Stimulated activated CD4-positive, alpha-beta T cell treated with anti-CD3 and anti-CD28 coated beads, Interleukin-4, amount 100 ng/mL, for 48 hours (primary cell): ENCODE measurements at regions not wholly inside any gene's neighbourhood (a gene's known extent, or its start where the extent isn't known, plus 50 kb on each side); places are given as distances from the start of the nearest gene placed in this dataset.

Source experiments
- DNase-seq, 2 donors: peaks; one replicate each; pipeline ENCODE4 v3.0.0-alpha.2; 2020; ENCODE audit warnings: low read depth in 2 of 2

DNA sequence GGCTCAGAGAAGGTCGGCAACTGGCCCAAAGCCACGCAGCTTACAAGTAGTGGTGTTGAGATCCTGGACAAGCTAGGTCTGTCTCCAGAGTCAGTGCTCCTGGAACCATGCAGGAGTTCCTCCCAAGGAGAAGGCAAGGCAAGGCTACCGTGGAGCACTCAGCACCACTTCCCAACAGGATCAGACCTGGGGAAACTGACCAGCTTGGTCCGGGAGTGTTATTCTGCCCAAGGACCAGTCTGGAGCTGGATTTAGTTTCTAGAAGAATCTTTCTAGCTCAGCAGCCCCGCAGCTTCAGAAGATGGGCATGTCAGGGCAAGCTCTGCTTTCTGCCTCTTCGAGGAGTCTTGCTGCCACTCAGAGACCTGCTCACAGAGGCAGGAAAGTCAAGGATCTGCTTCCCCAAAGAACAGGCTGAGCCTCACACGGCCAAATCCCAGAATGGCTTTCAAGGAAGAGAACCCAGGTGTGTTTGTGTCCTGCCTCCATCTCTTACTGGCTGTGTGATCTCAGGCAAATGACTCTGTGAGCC is 302.8 kb downstream of the MATN1 start:
- DNase-seq = no peak

DNA sequence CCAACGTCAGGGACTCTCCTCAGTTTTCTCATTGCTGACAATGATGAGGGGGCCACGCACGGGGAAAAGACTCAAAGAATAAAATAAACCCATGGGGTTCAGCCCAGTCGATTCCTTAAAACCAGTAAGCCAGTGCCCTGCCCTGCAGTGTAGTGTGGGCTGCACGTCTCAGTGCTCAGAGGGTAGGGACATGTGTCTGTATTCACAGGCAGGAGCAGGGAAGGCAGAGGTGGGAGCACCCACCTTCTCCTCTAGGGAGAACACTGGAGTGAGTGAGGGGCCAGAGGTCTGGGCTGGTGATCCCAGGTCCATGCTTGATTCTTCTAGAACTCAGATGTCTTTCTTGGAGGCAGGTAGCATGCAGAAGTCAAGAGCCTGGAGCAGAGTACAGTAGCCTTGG is 303.6 kb downstream of the MATN1 start:
- DNase-seq = no peak

DNA sequence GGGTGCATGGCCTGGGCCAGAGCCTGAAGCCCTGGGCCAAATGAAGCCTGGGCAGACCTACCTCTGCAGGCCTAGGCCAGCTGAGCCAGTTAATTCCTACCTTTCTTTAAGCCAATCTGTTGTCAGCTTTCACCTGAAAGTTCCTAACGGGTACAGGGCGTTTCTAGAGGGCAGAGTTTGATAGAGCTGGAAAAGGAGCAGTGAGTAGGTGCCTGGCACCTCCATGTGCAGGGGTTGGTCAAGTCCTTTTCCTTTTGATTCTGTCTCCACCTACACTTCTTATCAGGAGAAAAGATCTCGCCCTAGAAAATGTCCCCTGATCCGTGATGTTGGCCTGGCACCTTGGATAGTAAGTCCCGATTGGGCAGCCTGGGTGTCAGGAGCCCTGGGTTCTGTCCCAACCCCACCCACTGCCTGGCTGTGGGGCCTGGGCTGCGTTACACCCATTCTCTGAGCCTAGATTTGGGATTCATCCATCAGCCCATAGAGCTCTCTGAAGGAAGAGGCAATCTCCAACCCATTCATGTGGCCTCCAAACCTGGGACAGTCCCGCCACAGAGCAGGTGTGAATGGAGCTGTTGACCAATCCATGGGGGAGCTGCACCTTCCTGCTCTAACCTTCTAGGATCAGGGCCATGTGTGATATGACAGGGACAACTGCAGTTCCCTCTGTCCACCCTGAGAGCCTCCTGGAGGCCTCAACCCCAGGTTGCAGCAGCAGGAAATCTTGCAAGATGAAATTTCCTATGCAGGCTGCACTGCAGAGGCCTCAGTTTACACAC is 304.3 kb downstream of the MATN1 start:
- DNase-seq = no peak

GRCh38 chr1:30418061-30418938 is 305.1 kb downstream of the MATN1 start:
- DNase-seq = no peak

- DNase-seq = no peak
Measured at GRCh38 chr1:30417701-30418046, 305.7 kb downstream of the MATN1 start.

DNA sequence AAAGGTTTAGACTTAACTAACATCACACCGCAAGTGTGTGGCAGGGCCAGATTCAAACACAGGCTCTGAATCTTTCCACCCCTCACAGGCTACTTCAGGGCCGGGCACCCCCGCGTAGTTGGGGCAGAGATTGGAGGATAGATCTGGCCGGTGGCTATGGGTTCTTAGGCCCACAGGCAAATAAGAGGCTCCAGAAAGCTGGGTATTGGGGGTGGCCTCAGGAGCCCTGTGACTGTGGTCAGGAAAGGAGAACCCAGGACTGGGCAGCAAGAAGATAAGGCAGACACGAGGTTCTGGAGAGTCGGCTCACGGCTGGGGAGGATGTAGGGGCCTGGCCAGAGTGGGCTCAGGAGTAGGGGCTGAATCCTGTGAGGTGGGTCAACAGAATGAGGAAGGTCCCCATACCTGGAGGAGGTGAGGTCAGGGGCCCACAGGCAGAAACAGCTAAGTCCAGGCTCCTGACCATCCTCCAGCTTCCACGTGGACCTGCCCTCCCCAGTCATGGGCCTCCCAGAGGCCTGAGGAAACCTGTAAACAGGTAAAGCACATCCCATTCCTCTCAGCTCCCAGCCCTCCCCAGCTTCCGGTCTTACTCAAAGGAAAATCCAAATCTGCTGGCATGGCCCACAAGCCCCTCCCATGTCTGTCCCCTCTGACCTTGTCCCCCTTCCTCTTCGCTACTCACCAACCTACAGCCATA is 306.2 kb downstream of the MATN1 start:
- no peak for DNase-seq

DNA sequence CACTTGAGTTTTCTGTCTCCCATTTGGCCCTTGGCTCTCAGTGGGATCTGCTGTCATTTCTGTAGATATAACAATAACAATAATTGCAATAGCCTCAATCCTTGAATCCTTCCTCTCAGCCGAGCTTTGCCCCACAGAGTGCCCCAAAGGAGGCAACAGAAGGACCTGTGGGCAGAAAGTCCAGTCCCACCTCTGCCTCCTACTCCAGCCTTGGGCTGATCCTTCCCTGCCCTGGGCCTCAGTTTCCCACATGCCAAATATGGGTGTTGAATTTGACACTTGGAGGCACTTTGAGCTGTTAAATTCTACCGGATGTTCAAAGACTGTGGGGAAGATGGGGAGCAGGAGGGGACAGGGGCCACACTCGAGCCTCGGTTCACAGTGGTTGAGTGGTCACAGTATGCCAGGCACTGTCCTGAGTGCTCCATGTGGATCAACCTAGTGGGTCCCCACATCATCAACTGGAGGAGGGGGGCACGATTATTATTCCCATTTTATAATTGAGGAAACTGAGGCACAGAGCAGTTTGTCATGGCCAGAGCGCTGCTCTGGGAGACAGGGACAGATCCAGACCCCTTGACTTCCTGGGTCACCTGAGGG is 307.1 kb downstream of the MATN1 start:
- DNase-seq = no peak

DNA sequence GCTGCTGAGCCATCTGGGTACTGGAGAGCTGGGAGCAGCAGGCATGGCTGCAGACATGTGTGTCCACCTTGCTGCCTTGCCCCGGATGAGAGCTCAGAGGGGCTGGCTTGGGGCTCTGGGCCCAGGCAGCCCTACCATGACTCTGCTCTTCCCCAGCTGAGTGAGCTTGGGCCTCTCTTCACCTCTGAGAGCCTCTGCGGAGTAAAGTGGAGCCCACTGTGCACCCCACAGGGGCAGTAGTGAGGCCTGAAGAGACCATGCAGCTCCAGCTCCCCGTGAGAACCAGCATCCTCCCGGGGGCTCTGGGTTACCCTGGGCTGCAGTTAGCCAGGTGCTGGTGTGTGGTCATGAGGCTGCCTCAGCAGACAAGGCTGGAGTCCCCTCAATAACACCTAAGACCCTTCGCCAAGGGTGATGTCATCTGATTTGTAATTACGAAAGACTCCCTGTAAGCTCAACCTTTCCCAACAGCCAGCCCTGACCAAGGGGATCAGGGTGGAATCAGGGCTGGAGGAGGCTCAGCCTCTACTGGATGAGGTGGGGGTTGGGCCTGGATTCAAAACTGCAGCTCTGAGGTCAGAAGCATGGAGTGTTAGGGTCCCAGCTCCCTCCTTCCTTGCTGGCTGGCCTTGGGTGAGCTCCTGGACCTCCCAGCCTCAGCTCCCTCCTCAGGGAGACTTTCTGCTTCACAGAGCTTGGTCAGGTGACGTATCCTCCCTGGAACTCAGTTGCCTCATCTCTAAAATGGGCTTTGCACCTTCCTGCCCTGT is 308.0 kb downstream of the MATN1 start:
- no peak for DNase-seq

DNA sequence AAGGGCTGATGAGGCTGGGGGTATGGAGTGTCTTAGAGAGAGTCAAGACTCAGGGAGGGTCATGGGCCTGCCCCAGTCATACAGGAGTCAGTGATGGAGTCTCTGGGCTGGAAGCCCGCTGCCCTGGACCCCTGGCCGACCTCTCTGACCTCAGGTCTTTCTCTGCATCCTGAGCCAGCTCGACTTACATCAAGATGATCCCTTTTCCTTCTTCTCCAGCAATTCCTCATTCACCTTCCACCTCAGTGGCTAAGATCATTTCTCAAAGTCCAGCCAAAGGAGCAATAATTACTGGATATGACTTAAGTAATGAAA is 308.6 kb downstream of the MATN1 start:
- no peak for DNase-seq

DNA sequence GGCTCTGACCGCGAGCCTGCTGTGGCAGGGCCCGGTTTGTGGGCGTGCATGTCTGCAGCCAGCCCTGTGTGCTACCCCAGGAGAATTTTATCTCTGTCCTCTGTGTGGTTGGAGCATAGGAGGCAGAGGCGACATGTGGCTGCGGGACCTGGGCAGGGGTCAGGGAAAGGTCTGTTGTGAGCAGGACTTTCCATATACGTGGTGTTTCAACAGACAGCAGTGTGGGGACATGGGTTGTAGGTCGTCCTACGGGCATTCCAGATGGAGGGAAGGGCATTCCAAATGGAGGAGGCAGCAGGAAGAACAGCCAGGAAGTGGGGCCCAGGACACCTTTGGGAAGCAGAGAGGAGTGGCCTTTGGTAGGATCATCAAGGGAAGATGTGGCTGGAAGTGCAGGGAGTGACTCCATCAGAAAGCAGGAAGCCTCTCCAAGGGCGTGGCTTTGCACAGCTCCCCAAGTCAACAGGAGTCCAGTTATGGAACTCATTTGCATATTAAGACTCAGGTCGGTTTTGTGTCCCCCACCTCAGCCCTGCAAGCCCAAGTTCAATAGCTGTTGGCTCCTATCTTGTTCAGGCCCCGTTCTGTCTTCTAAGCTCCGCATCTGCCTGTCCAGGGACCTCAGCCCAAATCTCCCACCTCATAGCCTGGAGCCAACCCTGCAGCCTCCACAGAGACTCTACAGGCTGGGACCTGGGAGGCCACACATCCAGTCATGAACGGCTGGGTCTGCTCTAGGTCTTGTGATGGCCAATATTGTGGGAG is 309.1 kb downstream of the MATN1 start:
- no peak for DNase-seq

DNA sequence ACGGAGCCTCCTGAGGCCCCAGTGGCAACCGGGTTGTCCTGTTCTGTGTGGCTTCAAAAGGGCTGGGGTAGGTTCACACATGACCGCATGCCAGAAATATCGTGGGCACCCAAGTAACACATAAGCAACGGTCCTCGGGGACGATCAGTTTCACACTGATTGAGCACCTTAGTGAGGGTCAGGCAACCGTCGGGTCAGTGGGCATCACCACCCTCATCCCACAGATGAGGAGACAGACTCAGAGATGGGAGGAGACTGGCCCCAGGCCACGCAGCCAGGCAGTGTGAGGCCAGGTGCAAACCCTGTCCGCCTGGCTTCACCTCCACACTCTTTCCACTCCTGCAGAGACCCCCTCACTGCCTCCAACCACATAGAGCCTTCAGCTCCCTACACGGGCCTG is 309.8 kb downstream of the MATN1 start:
- no peak for DNase-seq

DNA sequence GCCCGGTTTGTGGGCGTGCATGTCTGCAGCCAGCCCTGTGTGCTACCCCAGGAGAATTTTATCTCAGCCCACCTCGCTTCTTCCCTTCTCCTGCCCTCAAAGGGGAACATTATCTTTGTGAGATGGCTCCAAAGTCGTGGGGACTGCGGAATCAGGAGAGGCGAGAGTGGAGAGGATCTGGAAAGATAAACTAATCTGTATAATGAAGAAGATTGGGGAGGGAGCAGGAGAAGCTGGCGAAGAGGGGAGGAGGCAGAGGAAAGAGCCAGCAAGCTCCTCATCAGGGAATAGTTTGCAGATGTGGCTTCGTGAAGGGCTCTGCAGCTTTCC is 310.3 kb downstream of the MATN1 start:
- no peak for DNase-seq

DNA sequence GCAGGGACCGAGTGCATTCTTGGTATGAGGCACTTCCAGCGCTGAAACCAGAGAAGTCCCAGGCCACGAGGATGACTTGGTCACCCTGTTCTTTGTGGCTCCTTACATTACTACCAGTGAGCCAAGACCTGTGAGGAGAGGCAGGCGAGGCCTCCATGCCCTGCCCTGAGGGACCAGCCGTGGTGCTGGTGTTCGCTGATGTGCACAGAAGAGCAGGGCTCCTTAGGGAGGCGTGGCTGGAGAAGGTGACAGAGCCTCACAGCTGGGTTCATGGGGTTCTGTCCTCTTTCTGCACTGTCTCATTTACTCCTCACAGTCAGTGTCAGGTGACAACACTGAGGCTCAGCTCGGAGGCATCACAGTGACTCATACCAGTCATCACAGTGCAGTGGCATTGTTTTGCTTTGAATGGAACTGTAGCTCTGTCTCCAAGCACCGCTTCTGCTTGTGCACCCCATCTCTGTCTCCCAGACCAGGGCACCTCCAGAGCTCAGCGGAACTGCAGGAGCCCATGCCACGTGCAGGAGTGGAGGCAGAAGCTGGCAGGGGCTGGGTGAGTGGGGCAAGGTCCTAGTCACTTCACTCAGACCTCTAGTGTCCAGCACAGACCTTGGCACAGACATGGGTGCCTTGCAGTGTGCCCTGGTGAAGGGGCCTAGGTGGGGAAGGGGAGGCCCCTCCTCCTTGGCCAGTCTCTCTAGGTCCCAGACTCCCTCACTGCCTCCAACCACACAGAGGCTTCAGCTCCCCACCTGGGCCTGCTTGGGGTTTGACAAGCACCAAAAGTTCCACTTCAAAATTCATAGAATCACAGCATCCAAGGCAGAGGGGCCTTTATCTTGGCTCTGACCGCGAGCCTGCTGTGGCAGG is 310.9 kb downstream of the MATN1 start:
- DNase-seq = no peak

- DNase-seq = no peak
Measured at GRCh38 chr1:30411206-30411605, 312.2 kb downstream of the MATN1 start.

- no peak for DNase-seq
Measured at GRCh38 chr1:30410153-30410851, 313.1 kb downstream of the MATN1 start.

DNA sequence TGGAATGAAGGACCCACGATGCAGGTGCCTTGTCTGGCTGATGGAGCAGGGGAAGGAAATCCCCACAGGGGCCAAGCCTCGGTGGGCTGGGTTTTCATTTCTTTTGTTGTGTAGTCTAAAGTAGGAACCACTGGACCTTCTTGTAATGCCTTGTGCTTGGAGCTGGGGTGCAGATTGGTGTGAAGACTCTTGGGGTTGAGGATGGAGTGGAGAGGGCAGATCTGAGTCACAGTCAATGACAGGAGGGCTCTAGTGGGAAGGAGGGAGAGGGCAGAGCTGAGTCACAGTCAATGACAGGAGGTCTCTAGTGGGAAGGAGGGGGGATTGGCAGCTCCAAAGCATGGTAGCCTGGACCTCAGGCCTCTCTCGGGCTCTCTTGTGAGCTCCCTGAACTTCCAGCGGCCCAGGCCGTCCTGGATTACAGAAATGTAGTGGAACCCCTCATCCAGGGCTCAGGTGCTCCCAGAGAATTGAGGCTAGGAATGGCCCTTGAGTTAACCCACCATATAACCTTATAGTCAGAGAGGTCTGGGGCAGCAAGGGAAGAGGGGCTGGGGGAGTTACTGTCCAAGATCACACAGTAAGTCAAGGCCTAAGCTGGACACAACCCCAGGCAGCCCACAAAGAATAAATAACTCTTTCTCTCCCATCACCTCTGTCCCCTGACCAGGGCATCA is 313.8 kb downstream of the MATN1 start:
- DNase-seq = no peak

DNA sequence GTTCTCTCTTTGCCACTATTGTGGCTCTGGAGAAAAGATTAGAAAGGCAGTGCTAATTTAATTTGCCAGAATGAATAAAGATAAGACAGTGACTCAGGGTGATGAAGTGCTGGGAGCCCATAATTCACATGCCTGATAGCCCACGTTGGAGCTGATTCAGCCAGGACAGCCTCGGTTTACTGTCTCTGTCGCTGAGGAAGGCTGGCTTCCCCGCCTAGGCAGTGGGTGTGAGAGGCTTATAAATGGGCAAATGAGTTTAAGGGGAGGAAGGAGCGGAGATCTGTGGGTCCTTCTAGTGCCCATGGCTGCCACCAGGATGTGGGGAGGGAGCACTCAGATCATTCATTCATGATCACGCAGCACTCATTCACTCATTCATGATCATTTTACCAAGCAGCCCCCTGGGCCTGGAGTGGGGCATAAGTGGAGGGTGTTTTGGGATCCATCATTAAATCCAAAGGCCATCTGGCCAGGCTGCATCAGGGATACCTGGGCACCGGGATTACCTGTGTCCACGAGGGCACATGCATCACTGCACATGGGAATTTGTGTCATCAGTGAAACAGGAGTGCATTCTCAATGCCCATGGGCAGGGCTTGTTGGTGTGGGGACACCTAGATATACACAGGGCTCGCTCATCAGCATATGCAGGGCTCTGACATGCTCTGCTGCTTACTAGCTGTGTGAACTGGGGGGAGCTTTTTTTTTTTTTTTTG is 315.4 kb downstream of the MATN1 start:
- DNase-seq = no peak
